GM23248 (cell line): ENCODE measurements at regions not wholly inside any gene's neighbourhood (a gene's known extent, or its start where the extent isn't known, plus 50 kb on each side); places are given as distances from the start of the nearest gene placed in this dataset.
A peak's percentile ranks its signal among the peaks of the same experiment; 100 is the strongest.

ENCODE experiments used
- DNase-seq: peaks from one replicate; pipeline ENCODE4 v3.0.0-alpha.2; 2015
- H2AFZ ChIP-seq: fragments of 200-600 bp; sonication (generic); 2 replicates; pipeline ENCODE4 v1.6.1; 2016; ENCODE audit warnings: antibody characterized with exemption
- H3F3A ChIP-seq: fragments of 200-600 bp; sonication (generic); 2 replicates; pipeline ENCODE4 v1.6.1; 2016; ENCODE audit warnings: mild to moderate bottlenecking, antibody characterized with exemption, mixed run types; ENCODE audit not compliant: insufficient read depth
- H3K27ac ChIP-seq: fragments of 200-600 bp; sonication (generic); 2 replicates; pipeline ENCODE4 v1.5.1; 2016; ENCODE audit warnings: mild to moderate bottlenecking
- H3K27me3 ChIP-seq: fragments of 200-600 bp; sonication (generic); replicated peaks from 2 replicates; pipeline ENCODE4 v1.6.1; 2016; ENCODE audit warnings: mild to moderate bottlenecking; ENCODE audit not compliant: insufficient read depth
- H3K36me3 ChIP-seq: fragments of 200-600 bp; sonication (generic); 2 replicates; pipeline ENCODE4 v1.6.1; 2016; ENCODE audit warnings: low read depth, mild to moderate bottlenecking
- H3K4me1 ChIP-seq: fragments of 200-600 bp; sonication (generic); 2 replicates; pipeline ENCODE4 v1.6.1; 2016; ENCODE audit warnings: mild to moderate bottlenecking; ENCODE audit not compliant: insufficient read depth
- H3K4me2 ChIP-seq: fragments of 200-600 bp; sonication (generic); one replicate; pipeline ENCODE4 v1.6.1; 2016; ENCODE audit warnings: mild to moderate bottlenecking; ENCODE audit not compliant: unreplicated experiment
- H3K4me3 ChIP-seq: fragments of 200-600 bp; sonication (generic); 2 replicates; pipeline ENCODE4 v1.5.1; 2016; ENCODE audit warnings: mild to moderate bottlenecking
- H3K79me2 ChIP-seq: fragments of 200-600 bp; sonication (generic); 2 replicates; pipeline ENCODE4 v1.6.1; 2016; ENCODE audit warnings: mild to moderate bottlenecking; ENCODE audit not compliant: insufficient read depth
- H3K9ac ChIP-seq: fragments of 200-600 bp; sonication (generic); 2 replicates; pipeline ENCODE4 v1.6.1; 2016; ENCODE audit warnings: mild to moderate bottlenecking
- H3K9me2 ChIP-seq: fragments of 200-600 bp; sonication (generic); 2 replicates; pipeline ENCODE4 v1.6.1; 2016; ENCODE audit warnings: mixed run types, mild to moderate bottlenecking, moderate library complexity; ENCODE audit not compliant: insufficient read depth
- H3K9me3 ChIP-seq: fragments of 200-600 bp; sonication (generic); one replicate; pipeline ENCODE4 v1.6.1; 2017; ENCODE audit warnings: low read depth
- H4K20me1 ChIP-seq: fragments of 200-600 bp; sonication (generic); 2 replicates; pipeline ENCODE4 v1.6.0; 2016; ENCODE audit not compliant: insufficient read depth
- EZH2 ChIP-seq: fragments of 200-600 bp; sonication (generic); IDR thresholded peaks from 2 replicates; pipeline ENCODE4 v1.6.1; 2018; ENCODE audit warnings: antibody characterized with exemption, mild to moderate bottlenecking; ENCODE audit not compliant: insufficient read depth, poor library complexity, severe bottlenecking
- EZH2phosphoT487 ChIP-seq: fragments of 200-600 bp; sonication (generic); IDR thresholded peaks from 2 replicates; pipeline ENCODE4 v1.6.1; 2018; ENCODE audit warnings: antibody characterized with exemption, moderate library complexity, mild to moderate bottlenecking, low read depth; ENCODE audit not compliant: insufficient read depth
- WGBS, 2 experiments: methylation state at CpG; one replicate each; pipeline ENCODE4 v1.1.6; 2015 to 2017; ENCODE audit warnings: low lambda C conversion rate in 2 of 2, low coverage in 1 of 2; ENCODE audit errors: missing lambda C conversion rate in 2 of 2; 5-methylcytosine and 5-hydroxymethylcytosine counted together
- in situ Hi-C: fragments of 300-500 bp; cut with MboI; formaldehyde crosslinking; loops from 2 replicates; pipeline ENCODE4 v1.15.0; 2020

DNA sequence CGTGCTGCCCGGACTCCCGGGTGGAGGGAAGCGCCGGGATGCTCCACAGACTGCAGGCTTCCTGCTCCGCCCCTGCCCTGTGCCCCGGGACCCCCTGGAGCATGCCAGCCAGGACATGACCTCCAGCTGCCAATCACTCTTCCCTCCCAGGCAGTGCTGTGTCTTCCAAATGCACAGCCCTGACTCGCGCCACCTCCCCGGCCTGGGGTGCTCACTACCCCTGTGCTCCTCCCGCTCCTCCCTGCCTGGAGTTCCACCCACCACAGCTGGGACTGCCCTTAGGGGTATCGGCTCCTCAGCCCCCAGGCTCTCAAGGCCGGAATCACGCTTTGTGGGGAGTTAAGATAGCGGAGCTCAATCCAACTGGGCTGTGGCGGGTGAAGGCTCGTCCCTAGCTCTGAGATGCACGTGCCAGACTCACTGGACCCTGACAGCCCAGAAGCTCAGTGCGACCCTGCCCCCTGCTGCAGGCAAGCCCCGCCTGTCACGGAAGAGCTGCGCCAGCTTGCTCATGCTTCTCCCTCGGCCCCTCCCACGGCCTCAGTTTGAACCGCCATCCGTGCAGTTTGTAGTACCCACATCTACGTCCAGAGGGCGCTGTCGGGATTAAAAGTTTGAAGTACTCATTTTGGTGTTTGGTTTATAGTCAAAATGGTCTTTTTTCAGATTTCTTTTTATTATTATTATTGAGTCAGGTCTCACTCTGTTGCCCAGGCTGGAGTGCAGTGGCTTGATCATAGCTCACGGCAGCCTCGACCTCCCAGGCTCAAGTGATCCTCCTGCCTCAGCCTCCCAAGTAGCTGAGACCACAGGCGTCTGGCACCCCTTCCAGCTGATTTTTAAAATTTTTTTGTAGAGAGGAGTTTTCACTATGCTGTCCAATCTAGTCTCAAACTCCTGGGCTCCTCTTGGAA, 142.5 kb upstream of the TCERG1L start:
- TF ChIP-seq EZH2phosphoT487 (no peak), EZH2 (no peak)

DNA sequence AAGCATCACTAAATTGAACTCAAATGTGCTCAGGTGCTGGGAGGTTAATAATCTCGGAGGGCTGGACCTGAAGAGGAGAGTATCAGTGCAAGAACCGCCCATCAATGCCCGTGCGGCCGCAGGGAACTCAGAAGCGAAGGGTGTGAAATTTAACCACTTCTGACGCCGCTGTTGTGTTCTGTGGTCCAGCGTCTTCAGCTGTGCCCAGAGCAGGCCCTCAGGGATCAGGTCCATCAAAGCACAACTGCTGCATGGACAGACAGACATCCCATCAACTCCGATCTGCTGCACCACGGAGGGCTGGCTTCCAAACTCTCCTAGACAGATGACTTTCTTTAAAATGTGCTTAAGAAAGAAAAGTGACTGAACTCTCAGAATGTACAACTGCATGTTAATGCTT, 144.9 kb upstream of the TCERG1L start:
- no peak for DNase-seq
- Histone ChIP-seq H3K4me3 (no peak overlapping the region), H3K4me1 (no peaks in the 10 kb centered on the region), H3K27me3 (no peaks in the 10 kb centered on the region), H3K36me3 (no peaks in the 10 kb centered on the region), H4K20me1 (no peaks in the 10 kb centered on the region), H3K9me2 (no peaks in the 10 kb centered on the region), H3K4me2 (no peak overlapping the region), H3K79me2 (no peaks in the 10 kb centered on the region), H2AFZ (no peak overlapping the region), H3F3A (no peaks in the 10 kb centered on the region), H3K27ac (no peak overlapping the region), H3K9me3 (no peaks in the 10 kb centered on the region), H3K9ac (no peak overlapping the region)
- WGBS, 2 experiments, result 50 to 51% methylated on average over 11 of the region's 11 CpGs
- TF ChIP-seq EZH2phosphoT487, result no peak
- no peak for TF ChIP-seq EZH2
- in situ Hi-C loops, result no loop called here

More for the DNA sequence above, 142.5 kb upstream of the TCERG1L start:
- H3F3A ChIP-seq, result no peaks in the 10 kb centered on the region
- H3K4me2 ChIP-seq, result no peak overlapping the region
- H3K27me3 ChIP-seq, result no peaks in the 10 kb centered on the region
- H3K79me2 ChIP-seq, result no peaks in the 10 kb centered on the region
- H3K9ac ChIP-seq, result no peak overlapping the region
- no peaks in the 10 kb centered on the region for H3K36me3 ChIP-seq
- DNase-seq, result peak; percentile 60
- no peaks in the 10 kb centered on the region for H3K9me2 ChIP-seq
- no peak overlapping the region for H3K4me3 ChIP-seq
- no peaks in the 10 kb centered on the region for H3K4me1 ChIP-seq
- H2AFZ ChIP-seq, result no peak overlapping the region
- H3K9me3 ChIP-seq, result no peaks in the 10 kb centered on the region
- no peak overlapping the region for H3K27ac ChIP-seq
- in situ Hi-C loops, result no loop called here
- 16 to 24% methylated on average over 27 to 30 of the region's 32 CpGs for WGBS, 2 experiments
- no peaks in the 10 kb centered on the region for H4K20me1 ChIP-seq

DNA sequence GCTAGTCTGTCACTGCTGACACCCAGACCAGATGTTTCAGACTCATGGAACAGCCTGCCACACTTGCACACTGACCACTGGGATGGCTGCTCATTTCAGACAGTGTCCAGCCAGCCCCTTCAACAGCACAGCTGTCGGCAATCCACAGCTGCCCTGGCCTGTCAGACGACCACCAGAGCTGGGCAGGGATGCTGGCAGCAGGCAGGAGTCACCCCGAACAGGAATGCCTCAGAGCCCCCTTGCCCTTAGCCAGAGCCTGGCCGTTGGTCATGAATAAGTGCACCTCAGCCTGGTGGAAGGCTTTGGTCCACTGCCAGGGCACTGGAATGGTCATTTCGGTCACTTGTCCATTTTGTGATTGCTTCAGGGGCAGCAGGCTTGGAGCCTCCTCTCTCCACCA, 149.6 kb upstream of the TCERG1L start:
- 27% methylated on average over 4 to 5 of the region's 5 CpGs for WGBS, 2 experiments
- no peaks in the 10 kb centered on the region for H3F3A ChIP-seq
- H3K9me2 ChIP-seq, result no peaks in the 10 kb centered on the region
- H3K4me2 ChIP-seq, result no peak overlapping the region
- H3K36me3 ChIP-seq, result no peaks in the 10 kb centered on the region
- H3K9ac ChIP-seq, result no peak overlapping the region
- no peak overlapping the region for H2AFZ ChIP-seq
- TF ChIP-seq EZH2phosphoT487 (no peak), EZH2 (no peak)
- no peaks in the 10 kb centered on the region for H3K79me2 ChIP-seq
- H3K27me3 ChIP-seq, result no peaks in the 10 kb centered on the region
- H3K4me1 ChIP-seq, result no peaks in the 10 kb centered on the region
- no peaks in the 10 kb centered on the region for H3K9me3 ChIP-seq
- H3K4me3 ChIP-seq, result no peak overlapping the region
- no peak for DNase-seq
- H3K27ac ChIP-seq, result no peak overlapping the region
- in situ Hi-C loops, result no loop called here
- no peaks in the 10 kb centered on the region for H4K20me1 ChIP-seq

DNA sequence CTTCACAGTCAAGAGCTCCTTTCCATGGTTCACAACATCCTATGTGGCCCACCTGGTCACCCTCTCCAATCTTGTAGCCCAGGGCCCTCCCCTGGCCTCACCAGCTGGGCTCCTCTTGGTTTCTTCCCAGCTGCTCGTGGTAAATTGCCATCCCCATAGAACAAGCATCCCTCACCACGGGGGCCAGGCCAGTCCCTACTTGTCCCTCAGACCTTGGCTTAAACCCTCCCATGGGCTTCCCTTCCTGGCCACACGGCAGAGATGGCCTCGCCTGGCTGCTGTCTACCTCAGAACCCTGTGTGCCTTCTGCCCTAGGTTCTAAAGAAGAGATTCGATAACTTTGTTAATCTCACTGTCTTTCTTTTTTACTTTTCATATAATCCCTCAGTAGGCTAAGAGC, 153.3 kb upstream of the TCERG1L start:
- no peaks in the 10 kb centered on the region for H3K79me2 ChIP-seq
- no peak for DNase-seq
- no peaks in the 10 kb centered on the region for H3F3A ChIP-seq
- no peak overlapping the region for H2AFZ ChIP-seq
- in situ Hi-C loops, result no loop called here
- H3K9ac ChIP-seq, result no peak overlapping the region
- H3K4me1 ChIP-seq, result no peaks in the 10 kb centered on the region
- no peak overlapping the region for H3K4me2 ChIP-seq
- no peak overlapping the region for H3K4me3 ChIP-seq
- no peaks in the 10 kb centered on the region for H3K36me3 ChIP-seq
- H4K20me1 ChIP-seq, result no peaks in the 10 kb centered on the region
- no peak overlapping the region for H3K27ac ChIP-seq
- no peaks in the 10 kb centered on the region for H3K27me3 ChIP-seq
- no peak for TF ChIP-seq EZH2
- no peak for TF ChIP-seq EZH2phosphoT487
- WGBS, 2 experiments, result 31% methylated on average over 4 to 5 of the region's 5 CpGs
- no peaks in the 10 kb centered on the region for H3K9me3 ChIP-seq
- H3K9me2 ChIP-seq, result no peaks in the 10 kb centered on the region
